ENCODE measurements at regions not wholly inside any gene's neighbourhood (a gene's known extent, or its start where the extent isn't known, plus 50 kb on each side); places are given as distances from the start of the nearest gene placed in this dataset.

DNA sequence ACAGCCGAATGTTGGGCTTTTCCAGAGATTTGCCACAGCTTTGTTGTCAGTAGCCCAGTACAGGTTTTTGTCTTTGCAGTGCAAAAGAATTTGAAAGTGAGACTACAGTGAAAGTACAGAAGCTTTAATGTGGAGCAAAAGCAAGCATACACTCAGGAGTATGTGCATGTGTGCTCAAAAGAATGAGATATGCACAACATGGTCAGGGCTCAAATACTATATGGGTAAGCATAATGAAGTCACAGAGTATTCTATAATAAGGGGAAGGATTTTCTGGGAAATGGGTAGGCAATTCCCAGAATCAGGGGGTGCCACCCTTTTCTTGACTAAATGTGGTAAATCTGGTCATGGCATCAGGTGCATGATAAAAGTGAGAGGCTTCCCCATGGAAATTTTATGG, 72.1 kb upstream of the SULT1C3 start:
- Mint-ChIP-seq H3K27me3 (no peaks in the 10 kb centered on the region), H3K4me1 (no peaks in the 10 kb centered on the region), H3K4me3 (no peak overlapping the region), H3K9me3 (no peaks in the 10 kb centered on the region), H3K27ac (no peak overlapping the region), H3K36me3 (no peaks in the 10 kb centered on the region)
- CTCF ChIA-PET = no interaction called here
- DNase-seq = no peak

DNA sequence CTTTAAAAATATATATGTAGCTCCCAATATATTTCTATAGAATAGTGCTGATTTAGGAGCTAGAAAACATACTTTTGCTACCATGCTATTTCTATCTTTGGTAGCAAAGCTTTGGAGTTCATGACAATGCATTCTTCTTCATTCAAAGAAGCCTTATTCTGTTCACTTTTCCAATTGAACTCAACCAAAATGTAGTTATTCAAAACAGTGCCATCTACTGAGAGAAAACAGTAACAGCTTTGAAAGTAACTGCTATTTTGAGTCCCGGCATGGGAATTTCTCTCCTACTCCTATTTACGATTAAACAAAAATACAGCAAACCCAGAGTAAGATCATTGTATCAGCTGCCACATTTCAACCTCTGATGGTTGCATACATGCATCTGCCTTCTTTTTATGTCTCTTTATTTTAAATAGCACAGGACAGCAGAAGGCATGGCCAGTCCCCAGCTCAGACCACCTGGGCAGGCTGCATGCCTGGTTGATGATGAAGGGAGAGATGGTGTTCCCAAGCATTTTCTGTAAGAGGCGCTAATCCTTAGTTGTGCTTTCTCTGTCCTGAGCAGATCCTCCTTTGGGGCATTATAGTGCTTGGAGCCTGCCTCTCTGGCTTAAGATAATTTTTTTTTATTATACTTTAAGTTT, 69.7 kb upstream of the SULT1C3 start:
- H3K4me1 Mint-ChIP-seq = no peaks in the 10 kb centered on the region
- H3K9me3 Mint-ChIP-seq = no peaks in the 10 kb centered on the region
- H3K27me3 Mint-ChIP-seq = no peaks in the 10 kb centered on the region
- DNase-seq = no peak
- H3K27ac Mint-ChIP-seq = no peak overlapping the region
- no peak overlapping the region for H3K4me3 Mint-ChIP-seq
- CTCF ChIA-PET = interaction anchor here (0.7 to 1.2 kb wide), 3 partner anchors 9 to 20 kb away, joined by 3 read pairs; no protein-coding TSS in a partner anchor
- H3K36me3 Mint-ChIP-seq = no peaks in the 10 kb centered on the region

GRCh38 chr2:108171657-108172056, 68.1 kb upstream of the SULT1C3 start:
- no peak for DNase-seq
- Mint-ChIP-seq H3K4me3 (no peak overlapping the region), H3K27me3 (no peaks in the 10 kb centered on the region), H3K27ac (no peak overlapping the region), H3K36me3 (no peaks in the 10 kb centered on the region), H3K4me1 (no peaks in the 10 kb centered on the region), H3K9me3 (no peaks in the 10 kb centered on the region)
- CTCF ChIA-PET = no interaction called here

GRCh38 chr2:108182489-108182888, 57.3 kb upstream of the SULT1C3 start:
- no peak overlapping the region for H3K27ac Mint-ChIP-seq
- CTCF ChIA-PET = no interaction called here
- no peak for DNase-seq

GRCh38 chr2:108184419-108184818, 55.3 kb upstream of the SULT1C3 start:
- Mint-ChIP-seq H3K27ac (no peak overlapping the region), H3K4me1 (no peaks in the 10 kb centered on the region), H3K36me3 (no peaks in the 10 kb centered on the region), H3K9me3 (no peaks in the 10 kb centered on the region), H3K4me3 (no peak overlapping the region), H3K27me3 (peaks cover 4% of the 10 kb centered on the region)
- DNase-seq = no peak
- CTCF ChIA-PET = interaction anchor here (0.6 to 1.1 kb wide), 4 partner anchors 65 to 399 kb away, joined by 3 to 5 read pairs (median 3); no protein-coding TSS in a partner anchor

More at GRCh38 chr2:108182489-108182888, 57.3 kb upstream of the SULT1C3 start:
- no peaks in the 10 kb centered on the region for H3K4me1 Mint-ChIP-seq
- no peak overlapping the region for H3K4me3 Mint-ChIP-seq
- peaks cover 4% of the 10 kb centered on the region for H3K27me3 Mint-ChIP-seq
- H3K9me3 Mint-ChIP-seq = no peaks in the 10 kb centered on the region
- no peaks in the 10 kb centered on the region for H3K36me3 Mint-ChIP-seq

GRCh38 chr2:108189316-108189715, 50.5 kb upstream of the SULT1C3 start:
- no peak for DNase-seq
- H3K36me3 Mint-ChIP-seq = no peaks in the 10 kb centered on the region
- H3K4me3 Mint-ChIP-seq = no peak overlapping the region
- CTCF ChIA-PET = no interaction called here
- H3K27ac Mint-ChIP-seq = no peak overlapping the region
- no peaks in the 10 kb centered on the region for H3K27me3 Mint-ChIP-seq
- no peaks in the 10 kb centered on the region for H3K4me1 Mint-ChIP-seq
- no peaks in the 10 kb centered on the region for H3K9me3 Mint-ChIP-seq
